Keratinocyte (primary cell): ENCODE measurements at regions not wholly inside any gene's neighbourhood (a gene's known extent, or its start where the extent isn't known, plus 50 kb on each side); places are given as distances from the start of the nearest gene placed in this dataset.

Experiments used
- DNase-seq: peaks from one replicate; pipeline ENCODE4 v3.0.0-alpha.2; 2011; ENCODE audit warnings: low read depth, missing footprints, low spot score
- FAIRE-seq: peaks from 2 replicates; lab custom pipeline; 2011; peaks lifted over from hg19 to GRCh38; lab: Jason Lieb, UNC
- H2AFZ ChIP-seq: 2 replicates; pipeline ENCODE4 v1.6.0; 2012; ENCODE audit warnings: low read length, control low read depth, inconsistent platforms; ENCODE audit not compliant: control insufficient read depth
- H3K27ac ChIP-seq: 2 replicates; pipeline ENCODE4 v1.5.1; 2011; ENCODE audit warnings: low read length; ENCODE audit not compliant: control insufficient read depth, insufficient read depth
- H3K27me3 ChIP-seq: 3 replicates; pipeline ENCODE4 v1.6.0; 2011; ENCODE audit warnings: low read length; ENCODE audit not compliant: control insufficient read depth, insufficient read depth; ENCODE audit errors: extremely low read depth
- H3K36me3 ChIP-seq, 2 experiments: 2 replicates in 1 of 2; 3 replicates in 1 of 2; pipeline ENCODE4 v1.5.1; 2011; ENCODE audit warnings: low read length in 2 of 2, mild to moderate bottlenecking in 1 of 2; ENCODE audit not compliant: control insufficient read depth in 2 of 2, insufficient read depth in 2 of 2; ENCODE audit errors: extremely low read depth in 1 of 2
- H3K4me1 ChIP-seq: 3 replicates; pipeline ENCODE4 v1.5.1; 2011; ENCODE audit warnings: low read length; ENCODE audit not compliant: control insufficient read depth, insufficient read depth; ENCODE audit errors: extremely low read depth
- H3K4me2 ChIP-seq: 3 replicates; pipeline ENCODE4 v1.6.0; 2011; ENCODE audit warnings: low read depth, low read length; ENCODE audit not compliant: control insufficient read depth, insufficient read depth; ENCODE audit errors: extremely low read depth
- H3K4me3 ChIP-seq, 3 experiments: fragments of 200-600 bp in 1 of 3; sonication (generic) in 1 of 3; 2 replicates in 2 of 3; 3 replicates in 1 of 3; pipeline ENCODE4 v1.5.1; 2011 to 2016; ENCODE audit warnings: low read length in 3 of 3, mild to moderate bottlenecking in 3 of 3, control low read depth in 2 of 3, inconsistent platforms in 1 of 3, low read depth in 1 of 3, mixed read lengths in 1 of 3, mixed run types in 1 of 3, moderate library complexity in 1 of 3; ENCODE audit not compliant: control insufficient read depth in 2 of 3, insufficient read depth in 2 of 3; ENCODE audit errors: extremely low read depth in 1 of 3
- H3K79me2 ChIP-seq: 2 replicates; pipeline ENCODE4 v1.6.0; 2012; ENCODE audit warnings: low read length; ENCODE audit not compliant: control insufficient read depth, insufficient read depth
- H3K9ac ChIP-seq: 3 replicates; pipeline ENCODE4 v1.6.0; 2011; ENCODE audit warnings: low read length; ENCODE audit not compliant: control insufficient read depth, insufficient read depth; ENCODE audit errors: extremely low read depth
- H3K9me1 ChIP-seq: 3 replicates; pipeline ENCODE4 v1.6.0; 2011; ENCODE audit warnings: low read length; ENCODE audit not compliant: control insufficient read depth, insufficient read depth; ENCODE audit errors: extremely low read depth
- H3K9me3 ChIP-seq: 2 replicates; pipeline ENCODE4 v1.5.1; 2012; ENCODE audit warnings: low read depth, low read length; ENCODE audit not compliant: control insufficient read depth
- H4K20me1 ChIP-seq: 3 replicates; pipeline ENCODE4 v1.6.0; 2011; ENCODE audit warnings: low read length; ENCODE audit not compliant: control insufficient read depth, insufficient read depth; ENCODE audit errors: extremely low read depth
- EZH2 ChIP-seq: IDR thresholded peaks from one replicate; pipeline ENCODE4 v1.6.1; 2012; ENCODE audit warnings: inconsistent platforms, mild to moderate bottlenecking, low read length, moderate library complexity
- dilution Hi-C: fragments of 300-500 bp; cut with MboI; formaldehyde crosslinking; loops from one replicate; pipeline ENCODE4 v1.7.0; 2020; ENCODE audit warnings: low sequenced_read_pairs; ENCODE audit not compliant: extremely low pct_ligation_motif_present
- TF ChIP-seq, protein P1 (sequence below), 3 experiments: IDR thresholded peaks in 1 of 3; conservative IDR thresholded peaks in 1 of 3; optimal IDR thresholded peaks in 1 of 3; 2 replicates in 2 of 3; 3 replicates in 1 of 3; pipeline versions ENCODE3 to v1.5.1; 2011; ENCODE audit warnings: low read length in 3 of 3, mild to moderate bottlenecking in 3 of 3, moderate library complexity in 2 of 3, control low read depth in 1 of 3, inconsistent platforms in 1 of 3; ENCODE audit not compliant: insufficient read depth in 2 of 3; ENCODE audit errors: extremely low read depth in 1 of 3

DNA sequence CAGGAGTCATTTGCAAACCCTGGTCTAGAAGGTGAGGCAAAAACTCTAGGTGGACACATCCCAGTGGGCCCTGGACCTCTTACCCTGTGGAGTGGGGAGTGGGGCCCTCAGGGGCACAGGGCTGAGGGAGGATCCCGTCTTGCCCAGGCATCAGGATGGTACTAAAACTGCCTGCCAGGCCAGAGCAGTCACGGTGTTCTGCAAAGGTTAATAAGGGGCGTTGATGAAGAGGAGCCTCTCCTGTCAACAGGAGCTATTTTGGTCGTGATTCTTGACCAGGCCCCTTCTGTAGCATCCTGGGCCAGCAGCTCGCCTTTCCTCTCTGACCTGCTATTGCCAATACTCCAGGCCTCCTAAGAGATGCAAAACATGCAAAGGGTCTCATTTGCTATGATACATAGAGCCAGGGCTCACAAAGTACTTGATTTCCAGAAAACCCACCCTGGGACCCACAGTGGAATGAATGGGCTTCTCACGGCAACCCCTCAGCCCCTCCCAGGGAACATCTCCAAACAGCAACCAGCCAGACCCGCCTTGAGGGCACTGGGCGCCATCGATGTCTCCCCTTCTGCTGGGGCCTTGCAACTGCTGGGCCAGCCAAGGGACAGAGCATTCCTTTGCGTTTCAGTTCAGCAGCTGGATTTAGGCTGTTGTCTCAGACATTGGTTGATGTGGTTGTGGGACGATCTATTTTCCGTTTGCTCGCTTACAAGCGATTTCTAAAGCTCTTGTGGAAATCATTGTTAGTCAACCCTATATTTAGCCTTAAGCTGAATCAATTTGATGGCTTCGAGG is 111.1 kb downstream of the PDCL3 start:
- H3K79me2 ChIP-seq, result no peaks in the 10 kb centered on the region
- H3K4me1 ChIP-seq, result no peaks in the 10 kb centered on the region
- no peaks in the 10 kb centered on the region for H3K9me3 ChIP-seq
- DNase-seq, result no peak
- no peak overlapping the region for H2AFZ ChIP-seq
- H3K9me1 ChIP-seq, result no peaks in the 10 kb centered on the region
- no peak overlapping the region for H3K27ac ChIP-seq
- peaks cover 3% of the 10 kb centered on the region for H3K27me3 ChIP-seq
- H3K36me3 ChIP-seq, result no peaks in the 10 kb centered on the region
- no peak overlapping the region for H3K4me2 ChIP-seq
- dilution Hi-C loops, result no loop called here
- no peak for TF ChIP-seq EZH2
- TF ChIP-seq, protein P1, sequence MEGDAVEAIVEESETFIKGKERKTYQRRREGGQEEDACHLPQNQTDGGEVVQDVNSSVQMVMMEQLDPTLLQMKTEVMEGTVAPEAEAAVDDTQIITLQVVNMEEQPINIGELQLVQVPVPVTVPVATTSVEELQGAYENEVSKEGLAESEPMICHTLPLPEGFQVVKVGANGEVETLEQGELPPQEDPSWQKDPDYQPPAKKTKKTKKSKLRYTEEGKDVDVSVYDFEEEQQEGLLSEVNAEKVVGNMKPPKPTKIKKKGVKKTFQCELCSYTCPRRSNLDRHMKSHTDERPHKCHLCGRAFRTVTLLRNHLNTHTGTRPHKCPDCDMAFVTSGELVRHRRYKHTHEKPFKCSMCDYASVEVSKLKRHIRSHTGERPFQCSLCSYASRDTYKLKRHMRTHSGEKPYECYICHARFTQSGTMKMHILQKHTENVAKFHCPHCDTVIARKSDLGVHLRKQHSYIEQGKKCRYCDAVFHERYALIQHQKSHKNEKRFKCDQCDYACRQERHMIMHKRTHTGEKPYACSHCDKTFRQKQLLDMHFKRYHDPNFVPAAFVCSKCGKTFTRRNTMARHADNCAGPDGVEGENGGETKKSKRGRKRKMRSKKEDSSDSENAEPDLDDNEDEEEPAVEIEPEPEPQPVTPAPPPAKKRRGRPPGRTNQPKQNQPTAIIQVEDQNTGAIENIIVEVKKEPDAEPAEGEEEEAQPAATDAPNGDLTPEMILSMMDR (optimal IDR thresholded peaks at IDR 0.05 in 1 of 3, IDR thresholded peaks at IDR 0.05 in 1 of 3, conservative IDR thresholded peaks at IDR 0.05 in 1 of 3; ENCODE audit: extremely low read depth in 1 of 3, insufficient read depth in 2 of 3, low read length in 3 of 3), result no peak
- H3K9ac ChIP-seq, result no peak overlapping the region
- no peak for FAIRE-seq
- H3K4me3 ChIP-seq, result no peak overlapping the region
- no peaks in the 10 kb centered on the region for H4K20me1 ChIP-seq

GRCh38 chr2:100674666-100675065 is 111.9 kb downstream of the PDCL3 start:
- FAIRE-seq (no peak), DNase-seq (no peak)
- Histone ChIP-seq H3K9ac (no peak overlapping the region), H3K4me1 (no peaks in the 10 kb centered on the region), H4K20me1 (no peaks in the 10 kb centered on the region), H3K4me2 (no peak overlapping the region), H3K4me3 (no peak overlapping the region), H3K79me2 (no peaks in the 10 kb centered on the region), H3K36me3 (no peaks in the 10 kb centered on the region), H2AFZ (no peak overlapping the region), H3K27ac (no peak overlapping the region), H3K9me1 (no peaks in the 10 kb centered on the region), H3K27me3 (no peaks in the 10 kb centered on the region), H3K9me3 (no peaks in the 10 kb centered on the region)
- dilution Hi-C loops, result no loop called here
- TF ChIP-seq EZH2, result no peak
- TF ChIP-seq, protein P1 (optimal IDR thresholded peaks at IDR 0.05 in 1 of 3, IDR thresholded peaks at IDR 0.05 in 1 of 3, conservative IDR thresholded peaks at IDR 0.05 in 1 of 3; ENCODE audit: extremely low read depth in 1 of 3, insufficient read depth in 2 of 3, low read length in 3 of 3), result no peak
